Endothelial cell (in vitro differentiated cells): ENCODE measurements at regions not wholly inside any gene's neighbourhood (a gene's known extent, or its start where the extent isn't known, plus 50 kb on each side); places are given as distances from the start of the nearest gene placed in this dataset.

Source experiments
- DNase-seq: peaks from one replicate; pipeline ENCODE4 v3.0.0; 2021; ENCODE audit warnings: low spot score
- H3K27ac Mint-ChIP-seq: one replicate; pipeline ENCODE4 v1.8.0; 2021; ENCODE audit warnings: mixed read lengths, inconsistent platforms; ENCODE audit not compliant: unreplicated experiment
- H3K27me3 Mint-ChIP-seq: one replicate; pipeline ENCODE4 v1.8.0; 2021; ENCODE audit warnings: mild to moderate bottlenecking, moderate library complexity, mixed read lengths, inconsistent platforms; ENCODE audit not compliant: unreplicated experiment
- H3K36me3 Mint-ChIP-seq: one replicate; pipeline ENCODE4 v1.8.0; 2021; ENCODE audit warnings: mild to moderate bottlenecking, low read depth, mixed read lengths, inconsistent platforms; ENCODE audit not compliant: unreplicated experiment
- H3K4me1 Mint-ChIP-seq: one replicate; pipeline ENCODE4 v1.8.0; 2021; ENCODE audit warnings: mild to moderate bottlenecking, mixed read lengths, inconsistent platforms; ENCODE audit not compliant: unreplicated experiment
- H3K4me3 Mint-ChIP-seq: one replicate; pipeline ENCODE4 v1.8.0; 2021; ENCODE audit warnings: mild to moderate bottlenecking, mixed read lengths, inconsistent platforms; ENCODE audit not compliant: unreplicated experiment
- H3K9me3 Mint-ChIP-seq: one replicate; pipeline ENCODE4 v1.8.0; 2021; ENCODE audit warnings: mixed read lengths, inconsistent platforms; ENCODE audit not compliant: unreplicated experiment
- CTCF ChIP-seq: fragments of 200-600 bp; sonication (generic); IDR thresholded peaks from one replicate; pipeline ENCODE4 v1.5.0; 2021; ENCODE audit warnings: antibody characterized with exemption; ENCODE audit not compliant: unreplicated experiment

- no peak for TF ChIP-seq CTCF
- no peak overlapping the region for H3K27ac Mint-ChIP-seq
- H3K4me3 Mint-ChIP-seq = no peak overlapping the region
- no peak for DNase-seq
- peaks cover 21% of the 10 kb centered on the region for H3K36me3 Mint-ChIP-seq
- peaks cover 13% of the 10 kb centered on the region for H3K9me3 Mint-ChIP-seq
- peaks cover 2% of the 10 kb centered on the region for H3K4me1 Mint-ChIP-seq
- peaks cover 3% of the 10 kb centered on the region for H3K27me3 Mint-ChIP-seq
Measured at GRCh38 chr15:77774350-77774749, 141.6 kb upstream of the LINGO1 start.

- DNase-seq = no peak
- Mint-ChIP-seq H3K9me3 (peaks cover 9% of the 10 kb centered on the region), H3K36me3 (peaks cover 17% of the 10 kb centered on the region), H3K4me3 (no peak overlapping the region), H3K4me1 (peaks cover 2% of the 10 kb centered on the region), H3K27ac (no peak overlapping the region), H3K27me3 (peaks cover 3% of the 10 kb centered on the region)
- TF ChIP-seq CTCF = no peak
Measured at GRCh38 chr15:77773903-77774302, 141.2 kb upstream of the LINGO1 start.

DNA sequence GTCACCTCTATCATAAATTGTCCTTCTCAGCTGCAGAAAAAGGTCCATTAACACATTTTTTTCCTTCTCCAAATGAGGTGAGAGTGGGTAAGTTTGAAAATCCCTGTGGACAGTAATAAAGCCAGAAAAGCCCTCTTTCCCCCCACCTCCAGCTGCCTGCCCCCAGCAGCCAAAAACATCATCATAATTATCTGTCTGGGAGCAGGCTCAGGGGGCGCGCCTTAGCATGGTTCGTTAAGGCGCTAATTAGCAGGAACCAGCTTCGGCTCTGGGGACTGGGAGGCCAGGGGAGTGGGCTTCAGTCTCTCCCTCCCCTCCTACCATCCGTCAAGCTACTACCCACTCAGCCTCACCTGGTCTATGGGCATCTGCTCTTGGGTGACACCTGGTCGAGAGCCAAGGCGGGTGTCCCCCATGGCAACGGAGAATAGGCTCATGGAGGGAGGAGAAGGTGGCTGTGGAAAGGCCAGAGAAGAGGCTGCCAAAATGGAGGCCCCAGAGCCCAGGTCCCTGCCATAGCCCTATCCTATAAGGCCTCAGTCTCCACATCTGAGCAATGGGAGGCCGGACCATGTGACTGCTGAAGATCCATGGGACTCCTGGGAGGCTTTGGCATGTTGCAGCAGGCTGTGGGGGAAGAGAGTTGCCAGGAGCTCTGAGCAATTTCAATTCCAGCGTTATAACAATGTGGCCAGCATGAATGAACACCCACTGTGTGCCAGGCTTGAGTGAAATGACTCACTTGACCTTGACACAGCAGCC is 140.1 kb upstream of the LINGO1 start:
- peaks cover 7% of the 10 kb centered on the region for H3K36me3 Mint-ChIP-seq
- DNase-seq = no peak
- no peak for TF ChIP-seq CTCF
- H3K4me3 Mint-ChIP-seq = no peak overlapping the region
- H3K9me3 Mint-ChIP-seq = no peaks in the 10 kb centered on the region
- H3K27ac Mint-ChIP-seq = no peak overlapping the region
- peaks cover 2% of the 10 kb centered on the region for H3K4me1 Mint-ChIP-seq
- peaks cover 3% of the 10 kb centered on the region for H3K27me3 Mint-ChIP-seq

DNA sequence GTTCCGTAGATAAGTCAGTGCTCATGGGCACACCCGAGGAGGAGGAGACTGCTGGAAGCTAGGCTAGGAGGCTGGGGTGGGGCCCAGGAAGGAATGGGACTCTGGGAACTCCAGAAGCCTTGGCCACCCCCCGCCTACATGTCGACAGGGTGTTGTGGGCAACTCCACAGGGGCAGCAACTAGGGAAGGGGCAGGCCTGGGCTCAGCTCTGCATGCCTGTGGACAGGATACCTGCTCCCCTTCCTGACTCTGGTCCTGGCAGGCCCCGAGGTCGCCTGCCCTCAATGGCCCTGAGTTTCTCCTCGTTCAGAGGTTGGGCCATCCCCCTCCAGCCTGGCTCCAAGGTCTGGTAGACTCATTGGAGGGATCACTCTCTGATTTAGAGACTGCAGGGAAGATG is 138.9 kb upstream of the LINGO1 start:
- Mint-ChIP-seq H3K4me3 (no peak overlapping the region), H3K27me3 (peaks cover 5% of the 10 kb centered on the region), H3K4me1 (peaks cover 5% of the 10 kb centered on the region), H3K27ac (no peak overlapping the region), H3K36me3 (peaks cover 7% of the 10 kb centered on the region), H3K9me3 (no peaks in the 10 kb centered on the region)
- no peak for DNase-seq
- TF ChIP-seq CTCF = no peak

- no peak overlapping the region for H3K4me3 Mint-ChIP-seq
- no peaks in the 10 kb centered on the region for H3K36me3 Mint-ChIP-seq
- H3K27ac Mint-ChIP-seq = no peak overlapping the region
- no peak for DNase-seq
- H3K4me1 Mint-ChIP-seq = peaks cover 7% of the 10 kb centered on the region
- peaks cover 5% of the 10 kb centered on the region for H3K27me3 Mint-ChIP-seq
- H3K9me3 Mint-ChIP-seq = no peaks in the 10 kb centered on the region
- no peak for TF ChIP-seq CTCF
Measured at GRCh38 chr15:77769700-77770099, 137.0 kb upstream of the LINGO1 start.
